IPS-NIHi7 (cell line): ENCODE measurements at regions not wholly inside any gene's neighbourhood (a gene's known extent, or its start where the extent isn't known, plus 50 kb on each side); places are given as distances from the start of the nearest gene placed in this dataset.
"Not testable (repeated sequence)": the region's sequence is repeated elsewhere in the genome, so short reads cannot be mapped to it uniquely, and the experiment has no call there.

Source experiments
- DNase-seq: peaks from one replicate; pipeline ENCODE4 v3.0.0; 2012; ENCODE audit warnings: mixed read lengths; ENCODE audit errors: extremely low spot score

DNA sequence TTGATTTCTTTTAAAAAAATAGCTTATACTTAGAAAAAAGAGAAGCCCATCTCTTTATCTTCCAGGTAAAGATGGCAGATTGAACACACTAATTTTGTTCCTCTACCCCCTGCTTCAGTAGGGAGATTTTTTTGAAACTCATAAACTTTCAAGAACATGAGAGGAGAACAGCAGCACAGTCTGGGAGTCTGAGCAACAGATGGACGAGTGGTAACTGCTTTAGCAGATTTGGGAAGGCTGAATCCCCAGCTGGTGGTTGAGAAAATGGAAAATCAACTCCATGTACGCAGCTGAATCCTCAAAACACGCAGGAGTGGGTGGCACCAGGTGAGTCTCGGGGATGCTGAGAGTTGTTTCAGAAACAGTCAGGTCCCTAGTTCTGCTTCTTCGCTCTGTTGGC lies 114.6 kb upstream of the CTBP2 start:
- DNase-seq = no peak

DNA sequence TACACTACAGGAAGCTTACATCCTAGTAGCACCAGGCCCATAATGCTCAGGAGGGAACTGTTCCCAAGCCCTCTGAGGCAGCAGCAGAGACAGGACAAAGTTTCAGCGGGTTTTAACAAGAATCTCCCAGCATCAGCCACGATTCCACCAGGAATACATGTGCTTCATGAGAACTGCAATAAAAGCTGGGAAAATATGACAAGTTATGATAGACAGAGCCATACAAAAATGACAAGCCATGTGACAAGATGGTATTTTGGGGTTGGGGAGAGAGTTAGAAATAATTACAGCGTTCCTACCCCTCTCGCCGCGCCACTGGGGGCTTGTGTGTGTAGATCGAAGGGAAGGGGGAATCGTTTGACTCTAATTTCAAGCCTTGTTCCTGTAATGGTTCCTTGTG lies 112.7 kb upstream of the CTBP2 start:
- DNase-seq = no peak

DNA sequence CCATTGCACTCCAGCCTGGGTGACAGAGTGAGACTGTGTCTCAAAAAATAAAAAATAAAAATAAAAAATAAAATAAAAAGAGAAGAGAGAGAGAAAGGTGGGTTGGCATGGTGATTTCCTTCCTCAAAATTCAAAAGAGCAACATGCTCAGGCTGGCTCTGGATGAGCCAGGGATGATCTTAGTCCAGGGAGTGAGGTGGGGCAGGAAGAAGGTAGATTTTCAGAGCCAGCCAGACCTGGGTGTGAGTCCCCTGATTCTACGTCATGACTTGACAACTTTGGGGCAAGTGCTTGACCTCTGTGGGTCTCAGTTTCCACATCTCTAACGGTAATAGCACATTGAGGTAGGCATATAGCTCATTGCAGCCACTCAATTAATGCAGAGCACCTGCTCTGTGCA lies 109.4 kb upstream of the CTBP2 start:
- DNase-seq = no peak

DNA sequence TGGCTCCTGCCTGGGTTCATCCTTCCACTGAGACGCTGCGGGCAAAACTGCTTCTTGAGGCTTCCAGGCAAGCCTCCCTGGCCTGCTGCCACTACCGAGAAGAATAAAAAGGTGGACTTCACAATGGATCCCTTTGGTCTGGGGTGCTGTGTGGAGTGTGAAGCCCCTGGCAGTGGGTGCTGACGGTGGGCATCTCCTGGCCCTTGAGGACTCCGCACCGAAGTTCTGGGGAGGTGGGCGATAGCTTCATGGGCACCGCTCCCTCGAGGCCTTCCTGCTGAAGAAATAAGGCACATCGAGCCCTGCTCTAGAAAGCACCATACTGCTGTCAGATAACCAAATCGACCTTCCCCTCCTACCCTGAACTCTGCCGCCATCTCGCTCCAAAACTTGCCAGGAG lies 106.6 kb upstream of the CTBP2 start:
- no peak for DNase-seq

DNA sequence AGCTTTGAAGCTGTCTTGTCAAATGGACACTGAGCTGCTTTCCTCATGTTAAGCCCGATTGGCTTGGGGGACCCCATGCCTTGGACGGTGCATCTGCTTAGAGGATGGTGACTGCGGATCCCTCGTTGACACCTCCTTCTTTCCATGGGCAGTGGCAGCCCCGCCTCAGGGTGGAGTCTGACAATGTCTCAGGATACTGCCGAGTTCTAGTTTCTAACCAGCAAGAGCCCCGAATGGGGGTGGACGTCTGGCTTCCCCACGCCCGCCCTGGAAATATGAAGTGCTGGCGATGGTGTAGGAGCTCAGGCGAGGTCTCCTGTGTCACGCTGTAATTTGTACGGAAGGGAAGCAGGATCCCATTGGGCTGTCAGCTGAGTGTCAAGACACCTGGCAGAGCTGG lies 106.2 kb upstream of the CTBP2 start:
- DNase-seq = no peak

DNA sequence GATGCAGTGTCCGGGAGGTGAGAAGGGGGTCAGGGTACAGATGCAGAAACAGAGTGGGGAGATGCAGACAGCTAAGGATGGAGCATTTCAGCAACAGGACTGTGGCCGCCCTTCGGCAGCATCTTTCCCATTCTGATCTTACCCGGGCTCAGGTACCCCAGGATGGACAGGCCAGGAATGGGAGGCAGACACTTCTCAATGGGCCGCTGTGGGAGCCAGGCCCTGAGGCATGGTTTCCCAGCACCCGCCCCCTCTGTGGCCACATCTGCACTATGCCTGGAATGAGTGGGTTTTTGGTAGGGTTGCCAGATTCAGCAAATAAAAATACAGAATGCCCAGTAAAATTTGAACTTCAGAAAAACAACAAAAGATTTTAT lies 105.2 kb upstream of the CTBP2 start:
- DNase-seq = no peak

DNA sequence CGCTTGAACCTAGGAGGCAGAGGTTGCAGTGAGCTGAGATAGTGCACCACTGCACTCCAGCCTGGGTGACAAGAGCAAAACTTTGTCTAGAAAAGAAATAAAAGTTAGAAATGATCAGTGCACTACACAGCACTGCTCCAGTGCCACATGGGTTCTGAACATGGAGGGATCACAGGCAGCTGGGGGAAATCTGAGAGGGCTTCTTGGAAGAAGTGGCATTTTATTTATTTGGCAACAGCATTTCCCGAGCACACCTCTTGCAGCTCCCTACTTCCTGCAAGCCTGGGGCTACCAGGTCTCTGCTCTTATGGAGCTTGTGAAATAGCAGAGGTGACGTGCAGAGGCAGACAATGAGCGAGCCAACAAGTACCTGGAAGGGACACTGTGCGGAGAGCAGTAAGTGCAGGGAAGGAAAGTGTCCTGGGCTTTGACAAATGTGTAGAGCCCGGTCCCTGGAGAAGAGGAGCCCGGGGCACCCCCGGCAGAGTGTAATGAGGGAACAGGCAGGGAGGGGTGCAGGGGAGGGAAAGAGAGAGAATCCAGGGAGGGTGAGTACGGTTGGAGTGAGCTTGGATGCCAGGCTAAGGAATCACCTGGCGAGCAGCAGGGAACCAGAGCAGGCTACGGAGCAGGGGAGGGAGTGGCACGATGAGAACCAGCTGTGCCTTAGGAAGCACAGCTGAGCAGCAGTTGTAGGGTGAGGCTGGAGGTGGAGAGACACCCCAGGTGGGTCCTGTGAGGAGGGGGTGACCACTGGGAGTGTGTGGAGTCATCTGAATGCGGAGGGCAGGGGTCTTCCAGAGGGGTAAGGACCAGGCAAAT lies 104.6 kb upstream of the CTBP2 start:
- no peak for DNase-seq

DNA sequence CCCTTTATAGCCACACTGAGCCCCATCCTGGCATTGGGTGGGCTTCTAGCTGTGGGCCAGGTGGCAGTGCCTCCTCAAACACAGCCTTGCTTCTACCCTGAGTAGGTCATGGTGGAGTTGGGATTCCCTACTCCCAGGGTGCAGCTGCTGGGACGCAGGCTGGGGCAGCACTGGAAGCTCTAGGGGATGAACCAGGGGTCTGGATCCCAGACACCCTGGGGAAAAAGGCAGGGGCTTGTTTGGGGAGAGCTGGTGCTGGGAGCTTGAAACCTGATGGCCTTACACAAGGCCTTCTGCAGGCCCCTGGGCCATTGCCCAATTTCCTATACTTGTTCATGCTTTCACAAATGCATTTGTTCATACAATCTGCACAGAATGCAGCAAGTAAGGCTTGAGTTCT lies 103.7 kb upstream of the CTBP2 start:
- DNase-seq = no peak

DNA sequence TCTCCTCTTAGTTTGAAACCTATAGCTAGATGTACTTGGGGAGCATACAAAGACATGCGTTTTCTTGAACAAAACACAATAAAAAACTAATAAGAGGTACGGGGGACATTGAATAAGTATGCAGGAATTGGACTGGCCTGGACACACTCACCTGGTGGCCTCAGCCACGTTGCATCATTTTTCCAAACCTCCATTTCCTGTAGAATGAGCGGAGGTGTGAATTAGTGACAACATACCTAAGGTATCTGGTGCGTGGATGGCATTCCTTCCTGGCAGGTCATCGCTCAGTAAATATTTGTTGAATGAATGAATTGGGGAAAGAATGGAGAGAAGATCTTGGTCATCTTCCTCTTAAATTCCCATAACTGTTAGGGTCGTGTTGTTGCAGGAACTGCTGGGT lies 103.2 kb upstream of the CTBP2 start:
- peak; percentile 49 for DNase-seq

DNA sequence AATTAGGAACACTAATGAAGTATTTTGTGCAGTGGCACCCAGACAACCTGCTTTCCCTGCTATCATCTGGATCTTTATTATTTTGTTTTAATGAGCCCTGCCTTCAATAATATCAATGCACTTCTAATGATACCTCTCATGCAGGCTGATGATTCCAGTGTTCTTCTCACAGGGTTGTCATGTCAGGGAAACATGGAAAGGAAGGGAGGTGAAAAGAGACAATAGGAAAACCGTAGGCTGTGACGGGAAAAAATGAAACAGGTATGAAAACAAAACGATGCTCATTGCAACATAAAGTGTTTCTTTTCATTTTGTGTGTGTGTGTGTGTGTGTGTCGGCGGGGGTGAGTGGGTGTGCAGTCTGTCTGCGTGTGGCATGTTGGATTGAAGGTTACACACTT lies 102.6 kb upstream of the CTBP2 start:
- no peak for DNase-seq

DNA sequence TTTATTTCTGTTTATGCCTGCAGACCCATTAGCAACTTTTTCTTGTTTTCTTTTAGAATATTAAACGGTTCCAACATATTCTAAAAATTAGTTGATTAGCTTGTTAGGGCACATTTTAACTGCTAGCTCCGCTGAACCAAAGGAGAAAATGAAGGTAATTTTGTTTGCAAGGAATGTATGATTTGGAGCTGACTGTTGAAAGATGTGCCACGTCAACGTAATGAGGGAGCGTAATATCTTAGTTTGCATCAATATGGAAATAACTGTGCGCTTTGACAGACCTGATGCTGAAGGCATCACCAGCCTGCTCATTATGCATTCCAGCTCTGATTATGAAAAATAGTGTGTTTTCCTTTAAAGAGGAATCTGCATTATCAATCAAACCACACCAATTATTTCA lies 102.0 kb upstream of the CTBP2 start:
- DNase-seq = no peak

DNA sequence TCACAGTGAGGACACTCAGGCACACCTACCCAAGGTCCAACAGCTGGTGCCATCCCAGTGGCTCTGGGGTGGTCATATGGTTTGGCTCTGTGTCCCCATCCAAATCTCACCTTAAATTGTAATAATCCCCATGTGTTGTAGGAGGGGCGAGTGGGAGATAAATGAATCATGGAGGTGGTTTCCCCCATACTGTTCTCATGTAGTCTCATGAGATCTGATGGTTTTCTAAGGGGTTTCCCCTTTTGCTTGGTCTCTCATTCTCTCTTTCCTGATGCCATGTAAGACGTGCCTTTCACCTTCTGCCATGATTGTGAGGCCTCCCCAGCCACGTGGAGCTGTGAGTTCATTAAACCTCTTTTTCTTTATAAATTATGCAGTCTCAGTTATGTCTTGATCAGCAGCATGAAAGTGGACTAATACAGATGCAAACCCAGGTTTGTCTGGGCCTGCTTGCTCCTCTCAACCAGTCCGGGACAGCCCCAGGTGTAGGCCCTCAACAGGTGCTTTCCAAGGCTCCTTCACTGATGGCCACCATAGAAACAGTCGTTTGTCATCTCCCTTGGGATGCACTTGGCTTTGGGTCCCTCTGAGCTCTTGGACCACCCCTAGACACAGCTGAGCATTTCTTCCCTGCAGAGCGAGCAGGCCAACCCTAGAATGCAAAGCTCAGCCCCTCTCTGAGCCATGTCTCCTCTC lies 101.3 kb upstream of the CTBP2 start:
- DNase-seq = no peak

DNA sequence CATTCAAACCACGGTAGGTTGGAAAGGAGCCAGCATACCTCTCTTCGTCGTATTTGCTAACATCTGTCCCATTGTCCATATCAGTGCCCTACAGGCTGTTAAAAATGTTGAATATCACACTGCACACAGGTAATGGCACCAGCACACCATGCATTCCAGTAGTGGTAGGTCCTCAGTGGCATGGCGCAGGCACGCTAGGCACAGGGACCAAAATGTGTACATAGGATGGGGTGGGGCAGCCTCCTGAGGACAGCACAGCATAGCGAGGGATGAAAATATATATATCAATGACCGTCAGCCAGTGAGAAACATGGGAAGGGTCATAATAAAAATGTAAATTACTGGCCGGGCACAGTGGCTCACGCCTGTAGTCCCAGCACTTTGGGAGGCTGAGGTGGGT lies 99.9 kb upstream of the CTBP2 start:
- no peak for DNase-seq

DNA sequence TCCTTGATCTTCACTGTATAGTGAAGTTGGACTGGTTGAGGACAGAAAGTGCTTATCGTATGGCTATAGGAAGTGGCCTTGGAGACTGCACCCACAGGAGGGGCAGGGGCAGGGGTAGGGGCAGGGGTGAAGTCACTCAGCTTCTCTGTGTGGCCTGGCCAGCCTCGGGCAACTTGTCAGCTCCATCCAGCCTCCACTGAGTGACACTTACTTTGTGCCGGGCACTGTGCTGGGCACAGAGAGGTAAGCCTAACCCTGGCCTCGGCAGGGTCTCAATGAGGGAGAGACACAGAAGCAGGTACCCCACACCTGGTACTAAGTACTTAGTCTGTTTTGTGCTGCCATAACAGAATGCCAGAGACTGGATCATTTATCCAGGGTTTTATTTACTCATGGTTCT lies 99.3 kb upstream of the CTBP2 start:
- DNase-seq = no peak

DNA sequence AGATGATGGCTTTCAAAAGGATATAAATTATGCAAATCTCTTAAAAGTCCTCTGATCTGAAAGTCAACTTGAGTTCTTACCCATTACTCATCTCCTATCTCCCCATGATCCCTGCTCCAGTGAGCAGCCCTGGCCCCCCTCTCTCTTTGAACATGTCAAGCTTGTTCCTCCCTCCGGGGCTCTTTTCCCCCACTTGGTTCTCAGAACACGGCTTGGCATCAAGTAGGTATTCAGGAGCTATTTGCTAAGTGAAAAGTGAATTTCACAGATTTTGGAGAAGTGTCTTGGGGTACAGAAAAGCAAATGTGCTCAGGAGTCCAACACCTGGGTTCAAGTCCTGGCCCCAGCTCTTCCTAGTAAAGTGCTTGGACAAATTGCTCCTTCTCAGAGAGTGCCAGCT lies 98.3 kb upstream of the CTBP2 start:
- DNase-seq = no peak

DNA sequence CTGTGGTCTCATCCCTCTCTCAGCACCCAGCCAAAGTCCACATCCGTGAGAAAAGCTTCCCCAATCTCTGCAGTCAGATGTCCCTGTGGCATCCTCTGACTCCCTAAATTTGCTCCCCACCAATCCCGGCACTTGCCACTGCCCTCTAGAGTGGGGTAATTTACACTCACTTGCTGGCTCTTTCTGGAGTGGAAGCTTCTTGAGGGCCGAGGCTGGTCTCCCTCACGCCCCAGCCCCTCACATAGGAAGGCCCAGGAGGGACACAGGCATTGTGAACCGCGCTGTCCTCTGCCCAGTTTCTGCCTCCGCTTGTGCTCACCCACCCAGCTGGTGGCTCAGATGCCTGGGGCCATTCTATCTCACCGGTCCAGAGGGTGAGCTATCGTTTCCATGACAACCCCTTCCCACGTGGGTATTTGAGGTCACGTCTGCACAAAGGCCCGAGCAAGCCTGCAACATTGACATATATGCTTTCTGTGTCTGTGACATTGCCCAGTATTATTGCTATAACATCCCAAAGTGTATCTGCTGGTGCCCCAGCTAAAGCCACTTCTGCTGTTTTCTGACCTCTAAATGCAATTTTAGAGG lies 97.3 kb upstream of the CTBP2 start:
- DNase-seq = no peak

DNA sequence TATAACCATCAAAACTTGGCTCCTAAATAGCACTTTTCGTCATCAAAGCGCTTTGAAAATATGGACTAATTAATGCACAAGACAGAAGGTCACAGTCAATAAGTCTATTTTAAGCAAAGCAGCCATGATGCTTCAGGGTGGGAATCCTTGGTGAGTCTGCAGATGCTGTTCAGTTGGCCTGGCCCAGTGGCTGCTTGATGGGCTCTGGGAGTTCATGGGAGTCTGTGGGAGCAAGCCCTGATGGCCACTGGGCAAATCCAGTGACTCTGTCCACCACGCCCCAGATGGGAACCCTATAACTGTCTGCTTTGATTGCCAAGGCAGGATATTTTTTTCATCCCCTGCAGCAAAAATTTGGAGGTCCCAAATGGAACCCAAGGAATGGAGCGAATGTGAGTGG lies 95.7 kb upstream of the CTBP2 start:
- DNase-seq = no peak

DNA sequence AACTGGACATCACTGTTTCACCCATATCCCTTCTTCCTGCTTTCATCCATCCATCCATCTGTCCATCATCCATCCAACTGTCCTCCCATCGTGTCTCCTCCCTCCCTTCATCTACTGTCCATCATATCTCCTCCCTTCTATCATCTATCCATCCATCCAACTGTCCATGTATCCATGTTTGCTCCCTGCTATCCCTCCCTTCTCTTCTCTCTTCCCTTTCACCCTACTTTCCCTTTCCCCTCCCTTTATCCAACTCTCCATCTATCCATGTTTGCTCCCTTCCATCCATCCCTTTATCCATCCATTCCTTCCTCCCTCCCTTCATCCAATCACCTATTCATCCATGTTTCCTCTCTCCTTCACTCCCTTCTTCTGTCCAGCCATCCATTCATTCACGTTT lies 92.6 kb upstream of the CTBP2 start:
- no peak for DNase-seq

DNA sequence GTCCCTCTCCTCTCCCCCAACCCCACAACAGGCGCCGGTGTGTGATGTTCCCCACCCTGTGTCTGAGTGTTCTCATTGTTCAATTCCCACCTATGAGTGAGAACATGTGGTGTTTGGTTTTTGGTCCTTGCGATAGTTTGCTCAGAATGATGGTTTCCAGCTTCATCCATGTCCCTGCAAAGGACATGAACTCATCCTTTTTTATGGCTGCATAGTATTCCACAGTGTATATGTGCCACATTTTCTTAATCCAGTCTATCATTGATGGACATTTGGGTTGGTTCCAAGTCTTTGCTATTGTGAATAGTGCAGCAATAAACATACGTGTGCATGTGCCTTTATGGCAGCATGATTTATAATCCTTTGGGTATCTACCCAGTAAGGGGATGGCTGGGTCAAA lies 90.5 kb upstream of the CTBP2 start:
- DNase-seq = not testable (repeated sequence)

DNA sequence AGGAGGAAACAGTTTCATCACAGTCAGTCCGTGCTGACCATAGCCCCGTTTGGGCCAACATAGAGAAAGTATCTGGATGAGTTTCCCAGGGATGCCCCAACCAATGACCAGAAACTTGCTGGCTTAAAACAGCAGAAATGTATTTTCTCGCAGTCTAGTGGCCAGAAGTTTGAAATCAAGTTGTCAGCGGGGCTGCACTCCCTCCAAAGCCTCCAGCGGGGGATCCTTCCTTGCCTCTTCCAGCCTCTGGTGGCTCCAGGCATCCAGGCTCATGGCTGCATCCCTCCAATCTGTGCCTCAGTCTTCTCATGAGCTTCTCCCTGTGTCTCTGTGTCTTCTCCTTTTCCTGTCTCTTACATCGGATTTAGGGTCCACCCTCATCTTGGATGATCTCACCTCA lies 89.6 kb upstream of the CTBP2 start:
- no peak for DNase-seq

DNA sequence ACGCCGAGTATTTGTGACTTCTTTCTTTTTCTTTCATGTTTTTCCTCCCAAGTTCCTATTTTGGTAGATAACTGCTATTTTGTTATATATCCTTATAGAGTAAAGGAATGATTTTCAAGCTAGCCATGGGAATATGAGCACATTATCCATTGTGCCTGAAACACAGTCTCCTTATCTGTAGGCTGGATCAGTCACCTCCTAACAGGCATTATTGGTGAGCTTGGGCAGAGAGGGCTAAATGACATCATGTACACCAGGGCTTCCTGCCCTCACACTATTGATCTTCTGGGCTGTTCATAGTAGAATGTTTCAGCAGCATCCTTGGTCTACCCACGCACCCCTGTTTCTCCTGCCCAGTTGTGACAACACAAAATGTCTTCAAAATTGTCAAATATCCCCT lies 88.1 kb upstream of the CTBP2 start:
- DNase-seq = no peak

DNA sequence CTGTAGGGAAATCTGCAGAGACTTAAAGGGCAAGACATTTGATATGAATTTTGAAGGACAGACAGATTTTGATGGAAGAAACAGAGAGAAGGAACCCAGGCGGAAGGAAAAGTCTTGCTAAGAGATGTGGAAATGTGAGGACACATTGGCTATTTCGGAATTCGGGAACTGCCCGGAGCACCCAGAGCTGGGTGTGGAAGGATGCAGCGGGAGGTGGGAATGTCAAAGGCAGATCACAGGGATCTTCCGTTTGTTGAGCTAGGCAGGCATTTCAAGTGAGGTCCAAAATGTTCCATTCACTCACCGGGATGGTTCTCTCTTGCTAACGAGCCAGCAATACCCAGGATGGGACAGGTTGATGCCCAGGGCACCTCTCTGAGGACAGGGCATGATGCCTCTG lies 87.2 kb upstream of the CTBP2 start:
- no peak for DNase-seq

DNA sequence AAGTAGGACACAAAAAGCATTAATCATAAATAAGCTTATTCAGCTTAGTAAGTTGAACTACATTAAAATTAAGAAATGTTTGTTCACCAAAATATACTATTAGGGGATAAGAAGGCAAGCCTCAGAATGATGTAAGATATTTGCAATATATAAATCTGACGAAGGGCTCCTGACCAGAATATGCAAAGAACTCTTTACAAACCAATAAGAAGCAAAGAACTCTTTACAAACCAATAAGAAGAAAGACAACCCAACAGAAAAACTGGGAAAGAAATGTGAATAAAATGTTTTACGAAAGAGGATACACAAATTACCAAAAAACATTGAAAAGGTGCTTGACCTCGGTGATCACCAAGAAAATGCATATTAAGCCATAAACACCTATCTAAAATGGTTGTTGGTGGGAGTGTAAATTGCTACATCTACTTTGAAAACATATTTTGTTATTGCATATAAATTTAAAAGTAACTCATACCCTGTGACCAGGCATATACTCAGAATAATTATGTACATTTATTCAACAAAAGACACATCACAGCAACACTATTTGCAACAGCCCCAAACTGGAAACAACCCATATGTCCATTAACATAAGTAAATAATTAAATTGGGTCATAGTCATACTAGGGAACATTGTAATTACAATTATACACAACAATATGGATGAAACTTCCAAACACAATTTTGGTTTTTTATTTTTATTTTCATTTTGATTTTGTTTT lies 83.3 kb upstream of the CTBP2 start:
- DNase-seq = no peak
